ENCODE measurements at regions not wholly inside any gene's neighbourhood (a gene's known extent, or its start where the extent isn't known, plus 50 kb on each side); places are given as distances from the start of the nearest gene placed in this dataset.
"Not testable (repeated sequence)": the region's sequence is repeated elsewhere in the genome, so short reads cannot be mapped to it uniquely, and the experiment has no call there.

- no peak for DNase-seq
Measured at GRCh38 chr1:199862047-199862446, 165.5 kb upstream of the NR5A2 start.

- no peak for DNase-seq
Measured at GRCh38 chr1:199866210-199866617, 161.3 kb upstream of the NR5A2 start.

- DNase-seq = no peak
Measured at GRCh38 chr1:199867601-199868000, 159.9 kb upstream of the NR5A2 start.

- no peak for DNase-seq
Measured at GRCh38 chr1:199868777-199869176, 158.7 kb upstream of the NR5A2 start.

GRCh38 chr1:199875337-199875736 is 152.2 kb upstream of the NR5A2 start:
- DNase-seq = no peak

- no peak for DNase-seq
Measured at GRCh38 chr1:199875856-199876255, 151.7 kb upstream of the NR5A2 start.

GRCh38 chr1:199877526-199878384 is 149.8 kb upstream of the NR5A2 start:
- DNase-seq = no peak

GRCh38 chr1:199878823-199879222 is 148.7 kb upstream of the NR5A2 start:
- DNase-seq = no peak

- DNase-seq = no peak
Measured at GRCh38 chr1:199898654-199899053, 128.9 kb upstream of the NR5A2 start.

GRCh38 chr1:199901341-199901740 is 126.2 kb upstream of the NR5A2 start:
- no peak for DNase-seq

GRCh38 chr1:199907361-199907760 is 120.1 kb upstream of the NR5A2 start:
- no peak for DNase-seq

GRCh38 chr1:199909137-199909536 is 118.4 kb upstream of the NR5A2 start:
- DNase-seq = no peak

GRCh38 chr1:199913318-199913717 is 114.2 kb upstream of the NR5A2 start:
- DNase-seq = no peak

- no peak for DNase-seq
Measured at GRCh38 chr1:199914546-199914945, 113.0 kb upstream of the NR5A2 start.

- no peak for DNase-seq
Measured at GRCh38 chr1:199918196-199918769, 109.2 kb upstream of the NR5A2 start.

- no peak for DNase-seq
Measured at GRCh38 chr1:199920635-199921034, 106.9 kb upstream of the NR5A2 start.

GRCh38 chr1:199929556-199929955 is 98.0 kb upstream of the NR5A2 start:
- no peak for DNase-seq

- DNase-seq = not testable (repeated sequence)
Measured at GRCh38 chr1:199930067-199930466, 97.4 kb upstream of the NR5A2 start.

GRCh38 chr1:199931666-199932377 is 95.7 kb upstream of the NR5A2 start:
- DNase-seq = peak in 2 of 5 donors; percentile 6 to 10

GRCh38 chr1:199932462-199932861 is 95.0 kb upstream of the NR5A2 start:
- no peak for DNase-seq

GRCh38 chr1:199936441-199936840 is 91.1 kb upstream of the NR5A2 start:
- DNase-seq = no peak

GRCh38 chr1:199937161-199937560 is 90.3 kb upstream of the NR5A2 start:
- DNase-seq = no peak

GRCh38 chr1:199937661-199938060 is 89.8 kb upstream of the NR5A2 start:
- DNase-seq = no peak

- DNase-seq = no peak
Measured at GRCh38 chr1:199944986-199945385, 82.5 kb upstream of the NR5A2 start.
